CD4-positive, alpha-beta memory T cell (primary cell): ENCODE measurements at regions not wholly inside any gene's neighbourhood (a gene's known extent, or its start where the extent isn't known, plus 50 kb on each side); places are given as distances from the start of the nearest gene placed in this dataset.

Experiments used
- CTCF ChIA-PET: fragments of 350-600 bp; sonication (Branson Sonifier 250); formaldehyde crosslinking; loops from one replicate; lab custom pipeline; 2021; ENCODE audit warnings: inconsistent platforms; ENCODE audit not compliant: partially characterized antibody; lab: Charles Lee
- POLR2A ChIA-PET: fragments of 350-600 bp; sonication (Branson Sonifier 250); formaldehyde crosslinking; loops from one replicate; lab custom pipeline; 2021; ENCODE audit not compliant: partially characterized antibody; lab: Charles Lee
- DNase-seq, 5 donors: peaks; one replicate each; pipeline versions ENCODE4 v3.0.0 to v3.0.0-alpha.2; 2020 to 2022; ENCODE audit warnings: mixed read lengths in 1 of 5
- H3K27ac ChIP-seq: one replicate; pipeline ENCODE4 v1.7.0; 2013; ENCODE audit warnings: low read depth, low read length
- H3K27me3 ChIP-seq: 2 replicates; pipeline ENCODE4 v1.7.0; 2013; ENCODE audit warnings: mild to moderate bottlenecking, low read length, moderate library complexity; ENCODE audit not compliant: insufficient read depth
- H3K36me3 ChIP-seq: 2 replicates; pipeline ENCODE4 v1.7.0; 2013; ENCODE audit warnings: mild to moderate bottlenecking, low read length, moderate library complexity; ENCODE audit not compliant: insufficient read depth
- H3K4me1 ChIP-seq: 2 replicates; pipeline ENCODE4 v1.7.0; 2013; ENCODE audit warnings: mild to moderate bottlenecking, low read length, moderate library complexity; ENCODE audit not compliant: insufficient read depth
- H3K4me3 ChIP-seq, 2 donors: one replicate each; pipeline ENCODE4 v1.7.0; 2013; ENCODE audit warnings: low read length in 2 of 2, mild to moderate bottlenecking in 1 of 2
- H3K9me3 ChIP-seq, 2 donors: one replicate each; pipeline ENCODE4 v1.7.0; 2013; ENCODE audit warnings: low read length in 2 of 2, control low read depth in 1 of 2; ENCODE audit not compliant: control insufficient read depth in 1 of 2
- H3K27ac Mint-ChIP-seq, 7 donors: one replicate each; pipeline ENCODE4 v1.8.0; 2020 to 2021; ENCODE audit warnings: mixed read lengths in 7 of 7, mild to moderate bottlenecking in 6 of 7, inconsistent platforms in 3 of 7, moderate library complexity in 3 of 7
- H3K27me3 Mint-ChIP-seq, 2 donors: one replicate each; pipeline ENCODE4 v1.8.0; 2020 to 2021; ENCODE audit warnings: mixed read lengths in 2 of 2
- H3K36me3 Mint-ChIP-seq, 2 donors: one replicate each; pipeline ENCODE4 v1.8.0; 2020 to 2021; ENCODE audit warnings: mixed read lengths in 2 of 2, inconsistent platforms in 1 of 2, mild to moderate bottlenecking in 1 of 2
- H3K4me1 Mint-ChIP-seq, 4 donors: one replicate each; pipeline ENCODE4 v1.8.0; 2020 to 2021; ENCODE audit warnings: mixed read lengths in 4 of 4, mild to moderate bottlenecking in 1 of 4
- H3K4me3 Mint-ChIP-seq, 8 donors: one replicate each; pipeline ENCODE4 v1.8.0; 2020 to 2021; ENCODE audit warnings: mixed read lengths in 8 of 8, mild to moderate bottlenecking in 7 of 8, moderate library complexity in 6 of 8, inconsistent platforms in 3 of 8
- H3K9me3 Mint-ChIP-seq, 8 donors: one replicate each; pipeline ENCODE4 v1.8.0; 2020 to 2021; ENCODE audit warnings: mixed read lengths in 8 of 8, mild to moderate bottlenecking in 5 of 8, inconsistent platforms in 3 of 8, moderate library complexity in 1 of 8
- intact Hi-C: fragments of 100-400 bp; cut with micrococcal nuclease; formaldehyde crosslinking; loops from one replicate; pipeline ENCODE4 v1.15.1; 2023

DNA sequence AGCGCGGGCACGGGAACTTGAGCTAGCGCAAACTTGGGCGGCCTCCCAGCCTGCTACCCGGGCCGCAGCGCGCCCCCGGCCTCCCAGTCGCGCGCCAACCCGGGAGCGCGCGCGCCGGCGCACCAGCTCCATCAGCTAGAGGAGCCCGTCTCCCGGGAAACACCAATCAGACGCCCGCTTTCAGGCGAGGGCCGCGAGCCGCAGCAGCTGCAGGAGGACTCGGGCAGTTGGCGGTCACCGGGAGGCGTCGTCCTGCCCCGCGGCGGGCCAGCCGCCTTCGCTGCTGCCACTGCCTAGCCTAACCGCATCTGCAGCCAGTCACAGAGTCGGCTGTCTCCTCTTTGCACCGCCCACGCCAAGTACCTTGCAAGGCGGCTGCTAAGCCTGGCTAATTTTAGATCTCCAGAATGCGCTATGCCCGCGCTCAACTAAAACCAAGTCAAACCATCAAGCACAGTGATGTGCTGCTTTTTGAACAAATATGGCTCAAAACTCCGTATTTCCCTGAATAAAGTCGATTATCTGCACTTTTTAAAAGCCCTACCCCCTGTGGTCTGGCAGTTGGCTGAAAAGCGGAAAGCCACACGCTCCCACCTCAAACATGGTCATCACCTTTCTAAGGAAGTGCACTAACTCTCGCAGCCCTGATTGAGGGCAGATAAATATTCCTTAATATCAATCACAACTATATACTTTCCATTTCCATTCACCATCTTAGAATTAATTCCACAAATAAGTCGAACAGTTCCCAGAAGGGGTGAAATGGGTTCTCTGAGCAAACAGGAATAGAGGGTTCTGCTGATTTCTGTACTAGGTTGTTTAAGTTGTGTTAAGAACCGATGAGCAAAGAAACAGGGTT lies 221.8 kb downstream of the MEF2C start:
- no peaks in the 10 kb centered on the region for H3K9me3 ChIP-seq
- ChIA-PET POLR2A (no interaction called here), CTCF (interaction anchor here (1.0 to 1.4 kb wide), 2 partner anchors 9 to 30 kb away, joined by 4 to 5 read pairs; no protein-coding TSS in a partner anchor)
- Mint-ChIP-seq H3K4me3 (peak overlapping the region; percentile 46 to 89 (median 69)), H3K36me3 (peaks cover 0 to 6% of the 10 kb centered on the region in 2 donors), H3K9me3 (peaks cover 2 to 52% (median 35%) of the 10 kb centered on the region in 8 donors), H3K27ac (peak overlapping the region in 3 of 7 donors; percentile 6 to 76 (median 71)), H3K4me1 (peaks cover 11 to 26% (median 19%) of the 10 kb centered on the region in 4 donors), H3K27me3 (peaks cover 57 to 62% of the 10 kb centered on the region in 2 donors)
- intact Hi-C loops = no loop called here
- no peak overlapping the region for H3K27ac ChIP-seq
- H3K36me3 ChIP-seq = no peaks in the 10 kb centered on the region
- H3K4me3 ChIP-seq = no peak overlapping the region
- no peak for DNase-seq
- H3K4me1 ChIP-seq = peaks cover 18% of the 10 kb centered on the region
- H3K27me3 ChIP-seq = peaks cover 61% of the 10 kb centered on the region

DNA sequence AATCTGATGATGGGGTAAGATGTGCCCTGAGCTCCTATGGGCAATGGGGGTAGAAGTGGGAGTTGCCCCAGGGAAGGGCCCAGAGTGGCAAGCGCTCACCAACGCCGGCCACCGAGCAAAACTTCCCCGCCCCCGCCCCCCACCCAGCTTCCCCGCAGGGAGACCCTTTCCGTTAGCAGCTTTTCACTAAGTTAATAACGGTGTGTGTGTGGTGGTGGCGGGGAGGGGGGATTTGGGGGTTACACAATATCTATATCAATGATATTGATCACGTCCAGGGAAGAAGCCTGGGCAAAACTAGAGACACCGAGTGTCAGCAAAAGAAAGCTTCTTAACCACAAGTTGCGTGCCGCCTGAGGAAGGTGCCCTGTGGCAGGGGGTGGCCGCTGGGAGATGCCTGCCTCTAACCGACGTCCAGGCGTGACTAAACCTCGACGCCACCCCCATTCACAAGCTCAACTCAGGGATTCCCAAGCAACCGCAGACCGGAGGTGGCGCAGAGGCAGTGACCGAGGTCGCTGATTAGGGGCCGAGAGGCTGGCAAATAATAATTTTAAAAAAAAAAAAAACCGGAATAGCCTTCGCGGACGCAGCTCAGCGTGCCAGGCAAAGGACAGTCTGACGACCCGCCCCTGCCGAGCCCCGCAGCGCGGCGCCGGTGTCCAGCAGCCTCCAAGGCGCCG lies 222.6 kb downstream of the MEF2C start:
- Histone ChIP-seq H3K36me3 (no peaks in the 10 kb centered on the region), H3K9me3 (no peaks in the 10 kb centered on the region), H3K4me1 (peaks cover 11% of the 10 kb centered on the region), H3K4me3 (no peak overlapping the region), H3K27me3 (peaks cover 54% of the 10 kb centered on the region), H3K27ac (no peak overlapping the region)
- ChIA-PET POLR2A (no interaction called here), CTCF (interaction anchor here (1.0 to 1.4 kb wide), 2 partner anchors 9 to 31 kb away, joined by 4 to 5 read pairs; no protein-coding TSS in a partner anchor)
- H3K4me3 Mint-ChIP-seq = peak overlapping the region in 6 of 8 donors; percentile 24 to 73 (median 56)
- peaks cover 2 to 52% (median 33%) of the 10 kb centered on the region in 8 donors for H3K9me3 Mint-ChIP-seq
- H3K4me1 Mint-ChIP-seq = peaks cover 6 to 19% (median 14%) of the 10 kb centered on the region in 4 donors
- DNase-seq = no peak
- peak overlapping the region in 2 of 7 donors; percentile 7 to 68 for H3K27ac Mint-ChIP-seq
- peaks cover 50 to 55% of the 10 kb centered on the region in 2 donors for H3K27me3 Mint-ChIP-seq
- intact Hi-C loops = no loop called here
- H3K36me3 Mint-ChIP-seq = peaks cover 0 to 6% of the 10 kb centered on the region in 2 donors

DNA sequence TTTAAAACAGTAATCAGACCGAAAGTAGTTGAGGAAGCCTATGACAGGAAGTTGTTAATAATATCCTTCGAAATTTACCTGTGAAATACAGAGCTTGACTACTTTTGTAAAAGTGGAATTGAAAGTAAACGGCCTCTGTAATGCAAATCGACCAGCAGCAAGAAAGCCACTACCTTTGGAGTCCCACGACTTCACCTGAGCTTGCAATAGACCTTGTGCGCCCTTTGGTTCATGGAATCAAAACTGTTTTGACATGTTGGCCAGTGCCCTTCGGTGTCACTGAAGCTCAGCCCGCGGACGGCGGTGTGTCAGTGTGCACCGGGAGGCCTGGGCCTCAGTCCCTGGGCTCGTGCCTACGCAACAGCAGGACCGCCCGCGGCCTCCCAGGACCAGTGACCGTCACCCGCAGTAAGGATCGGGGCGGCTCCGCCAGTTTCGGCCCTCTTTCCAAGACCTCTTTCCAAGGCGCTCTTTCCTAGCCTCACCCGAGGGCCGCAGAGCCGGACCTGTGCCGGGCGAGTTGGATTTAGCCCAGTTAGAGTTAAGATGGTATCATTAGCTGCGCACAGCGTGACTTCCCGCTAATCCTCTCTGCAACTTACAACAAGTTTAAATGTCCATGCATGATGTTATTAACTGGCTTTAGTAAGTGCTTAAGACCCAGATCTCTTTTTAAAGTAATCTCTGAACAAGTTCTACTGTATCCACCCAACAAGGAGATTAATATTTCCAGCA lies 223.3 kb downstream of the MEF2C start:
- peaks cover 46% of the 10 kb centered on the region for H3K27me3 ChIP-seq
- no peak for DNase-seq
- H3K36me3 ChIP-seq = no peaks in the 10 kb centered on the region
- H3K4me1 Mint-ChIP-seq = peaks cover 6 to 18% (median 13%) of the 10 kb centered on the region in 4 donors
- peaks cover 0 to 6% of the 10 kb centered on the region in 2 donors for H3K36me3 Mint-ChIP-seq
- no peak overlapping the region for H3K4me3 ChIP-seq
- ChIA-PET CTCF (interaction anchor here (1.4 to 2.4 kb wide), 2 partner anchors 22 to 32 kb away, joined by 5 read pairs; no protein-coding TSS in a partner anchor), POLR2A (no interaction called here)
- no peak overlapping the region for H3K27ac ChIP-seq
- peaks cover 10% of the 10 kb centered on the region for H3K4me1 ChIP-seq
- no peaks in the 10 kb centered on the region for H3K9me3 ChIP-seq
- H3K27me3 Mint-ChIP-seq = peaks cover 46 to 48% of the 10 kb centered on the region in 2 donors
- H3K9me3 Mint-ChIP-seq = peaks cover 2 to 47% (median 29%) of the 10 kb centered on the region in 8 donors
- intact Hi-C loops = no loop called here
- H3K27ac Mint-ChIP-seq = peak overlapping the region in 3 of 7 donors; percentile 1 to 68 (median 38)
- peak overlapping the region in 5 of 8 donors; percentile 44 to 73 (median 58) for H3K4me3 Mint-ChIP-seq

DNA sequence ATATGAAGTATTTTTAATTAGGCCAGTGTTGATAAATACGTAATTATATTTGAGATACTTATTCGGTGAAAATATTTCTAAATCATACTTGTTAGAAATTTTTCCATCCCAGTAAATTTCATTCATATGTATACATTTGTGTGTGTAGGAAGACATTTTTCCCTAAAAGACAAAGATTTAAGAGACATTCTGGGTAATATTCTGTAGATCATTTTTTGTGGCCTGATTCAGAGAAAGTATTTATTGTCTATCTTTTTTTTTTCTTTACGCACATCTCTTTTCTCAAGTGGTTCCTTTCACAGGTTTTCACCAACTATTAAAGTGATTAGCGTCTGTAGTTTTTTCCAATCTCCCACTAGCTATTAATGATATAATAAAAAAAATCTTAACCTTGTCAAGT lies 224.1 kb downstream of the MEF2C start:
- intact Hi-C loops = no loop called here
- Mint-ChIP-seq H3K9me3 (peaks cover 2 to 40% (median 24%) of the 10 kb centered on the region in 8 donors), H3K4me1 (peaks cover 6 to 18% (median 13%) of the 10 kb centered on the region in 4 donors), H3K27ac (peak overlapping the region in 1 of 7 donors; percentile 27), H3K27me3 (peaks cover 41 to 43% of the 10 kb centered on the region in 2 donors), H3K36me3 (peaks cover 0 to 6% of the 10 kb centered on the region in 2 donors), H3K4me3 (no peak overlapping the region)
- CTCF ChIA-PET = interaction anchor here (2.4 kb wide), 1 partner anchor 23 kb away, joined by 5 read pairs; no protein-coding TSS in a partner anchor
- DNase-seq = no peak
- no peaks in the 10 kb centered on the region for H3K36me3 ChIP-seq
- H3K4me3 ChIP-seq = no peak overlapping the region
- H3K27ac ChIP-seq = no peak overlapping the region
- H3K9me3 ChIP-seq = no peaks in the 10 kb centered on the region
- peaks cover 44% of the 10 kb centered on the region for H3K27me3 ChIP-seq
- POLR2A ChIA-PET = no interaction called here
- peaks cover 10% of the 10 kb centered on the region for H3K4me1 ChIP-seq

DNA sequence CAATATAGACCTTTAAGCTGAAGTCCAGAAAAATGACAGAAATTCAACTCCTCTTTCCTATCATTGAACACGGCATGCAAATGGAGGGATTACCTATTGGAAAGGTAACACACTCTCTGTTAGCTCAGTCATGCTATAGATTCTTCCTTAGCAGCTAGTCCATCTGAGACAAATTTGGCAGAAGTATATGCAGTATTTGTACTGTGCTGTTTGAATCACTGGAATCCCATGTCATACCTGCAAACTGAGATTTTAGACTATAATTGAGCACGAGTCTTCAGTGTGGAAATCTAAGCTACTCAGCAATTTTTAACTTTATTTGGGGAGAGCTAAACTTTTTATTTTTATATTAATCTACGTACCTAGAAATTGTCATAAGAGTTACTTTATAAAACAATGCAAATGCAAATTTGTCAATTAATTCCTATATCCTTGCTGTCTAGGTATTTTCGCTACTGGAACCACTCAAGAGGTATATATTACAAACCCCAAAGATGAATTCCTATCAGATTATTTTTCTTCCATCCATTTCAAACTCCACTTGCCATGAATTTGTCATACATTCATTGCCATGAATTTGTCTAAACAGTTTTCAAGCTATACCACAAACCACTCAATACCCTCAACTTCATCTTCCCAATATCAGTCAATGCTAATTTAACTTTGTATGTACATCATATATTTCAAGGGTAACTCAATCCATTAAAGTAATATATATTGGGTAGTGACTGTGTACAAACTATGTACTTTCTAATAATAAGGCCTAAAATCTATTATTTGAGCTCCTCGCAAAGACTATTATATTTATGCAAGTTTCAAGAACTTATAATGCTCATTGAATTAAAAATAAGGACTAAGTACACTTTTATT lies 224.8 kb downstream of the MEF2C start:
- intact Hi-C loops = no loop called here
- Mint-ChIP-seq H3K36me3 (peaks cover 0 to 6% of the 10 kb centered on the region in 2 donors), H3K4me3 (no peak overlapping the region), H3K9me3 (peaks cover 2 to 34% (median 19%) of the 10 kb centered on the region in 8 donors), H3K27me3 (peaks cover 34 to 39% of the 10 kb centered on the region in 2 donors), H3K4me1 (peaks cover 6 to 18% (median 13%) of the 10 kb centered on the region in 4 donors), H3K27ac (no peak overlapping the region)
- Histone ChIP-seq H3K4me1 (peaks cover 10% of the 10 kb centered on the region), H3K9me3 (no peaks in the 10 kb centered on the region), H3K4me3 (no peak overlapping the region), H3K36me3 (no peaks in the 10 kb centered on the region), H3K27me3 (peaks cover 37% of the 10 kb centered on the region), H3K27ac (no peak overlapping the region)
- ChIA-PET POLR2A (no interaction called here), CTCF (interaction anchor here (0.6 to 2.4 kb wide), 2 partner anchors 24 to 32 kb away, joined by 3 to 5 read pairs; no protein-coding TSS in a partner anchor)
- DNase-seq = no peak

DNA sequence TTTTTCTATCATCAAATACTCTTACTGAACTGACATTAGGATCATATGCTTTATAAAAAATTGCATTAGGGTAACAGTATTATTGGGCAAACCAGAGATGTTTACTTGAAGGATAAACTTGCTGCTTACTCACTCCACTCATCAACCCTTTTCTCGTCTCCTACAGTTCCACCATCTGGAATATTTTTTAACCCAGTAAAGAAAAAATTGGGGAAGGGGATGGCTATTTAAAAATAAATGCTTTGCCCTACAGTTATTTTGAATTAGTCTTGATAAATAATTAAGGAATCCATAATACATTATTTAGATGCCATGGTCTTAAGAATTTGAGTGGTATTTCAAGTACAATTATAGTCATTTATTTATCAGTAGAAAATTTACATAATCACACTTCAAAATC lies 225.8 kb downstream of the MEF2C start:
- intact Hi-C loops = no loop called here

More for the DNA sequence above, 225.8 kb downstream of the MEF2C start:
- H3K36me3 Mint-ChIP-seq = peaks cover 0 to 6% of the 10 kb centered on the region in 2 donors
- no peak overlapping the region for H3K27ac Mint-ChIP-seq
- no peak overlapping the region for H3K4me3 Mint-ChIP-seq
- H3K9me3 Mint-ChIP-seq = peaks cover 2 to 26% (median 13%) of the 10 kb centered on the region in 8 donors
- DNase-seq = no peak
- Histone ChIP-seq H3K27me3 (peaks cover 31% of the 10 kb centered on the region), H3K27ac (no peak overlapping the region), H3K36me3 (no peaks in the 10 kb centered on the region), H3K9me3 (no peaks in the 10 kb centered on the region), H3K4me3 (no peak overlapping the region), H3K4me1 (peaks cover 10% of the 10 kb centered on the region)
- ChIA-PET POLR2A (no interaction called here), CTCF (no interaction called here)
- peaks cover 29 to 34% of the 10 kb centered on the region in 2 donors for H3K27me3 Mint-ChIP-seq
- peaks cover 6 to 18% (median 13%) of the 10 kb centered on the region in 4 donors for H3K4me1 Mint-ChIP-seq
